K562 (cell line): ENCODE measurements at regions not wholly inside any gene's neighbourhood (a gene's known extent, or its start where the extent isn't known, plus 50 kb on each side); places are given as distances from the start of the nearest gene placed in this dataset.
A peak's percentile ranks its signal among the peaks of the same experiment; 100 is the strongest.

Experiments
- CXXC5 ChIP-seq: fragments of 250-450 bp; sonication (Bioruptor Pico); IDR thresholded peaks from 2 replicates; pipeline ENCODE4 v1.8.0; 2022; ENCODE audit warnings: inconsistent platforms, mild to moderate bottlenecking, moderate library complexity
- GTF2E2 ChIP-seq: fragments of 200-800 bp; sonication (Bioruptor generic); IDR thresholded peaks from 2 replicates; pipeline ENCODE4 v1.6.1; 2016; ENCODE audit warnings: missing genetic modification characterization, missing compliant biosample characterization
- NCOA6 ChIP-seq: fragments of 450-650 bp; IDR thresholded peaks from 2 replicates; pipeline ENCODE4 v1.6.1; 2017; ENCODE audit warnings: mild to moderate bottlenecking
- PHF8 ChIP-seq: fragments of 200-600 bp; sonication (generic); IDR thresholded peaks from 2 replicates; pipeline ENCODE4 v1.6.1; 2012; ENCODE audit warnings: mixed run types, mild to moderate bottlenecking, inconsistent platforms, low read length, moderate library complexity, borderline replicate concordance
- POLR2A ChIP-seq: fragments of 450-650 bp; conservative IDR thresholded peaks from 2 replicates; pipeline ENCODE4 v1.6.1; 2016
- POLR2AphosphoS5 ChIP-seq: IDR thresholded peaks from 2 replicates; pipeline ENCODE4 v1.6.1; 2011; ENCODE audit warnings: mild to moderate bottlenecking, low read depth, low read length, moderate library complexity; ENCODE audit not compliant: control insufficient read depth, insufficient read depth
- POLR2H ChIP-seq: IDR thresholded peaks from 2 replicates; pipeline ENCODE4 v1.6.1; 2016; ENCODE audit warnings: missing genetic modification characterization, low read depth, mild to moderate bottlenecking, control low read depth, missing compliant biosample characterization, moderate library complexity
- RBBP5 ChIP-seq: fragments of 200-600 bp; sonication (generic); IDR thresholded peaks from 2 replicates; pipeline ENCODE4 v1.6.1; 2012; ENCODE audit warnings: borderline replicate concordance, mild to moderate bottlenecking, low read length, control low read depth, inconsistent platforms; ENCODE audit not compliant: insufficient read depth, poor library complexity, severe bottlenecking
- RFX1 ChIP-seq: fragments of 450-650 bp; IDR thresholded peaks from 2 replicates; pipeline ENCODE4 v1.6.1; 2016; ENCODE audit warnings: mild to moderate bottlenecking, moderate library complexity
- RNF2 ChIP-seq: sonication (generic); IDR thresholded peaks from 2 replicates; pipeline ENCODE4 v1.6.1; 2016
- SMAD4 ChIP-seq: fragments of 250-450 bp; sonication (Bioruptor Pico); conservative IDR thresholded peaks from 2 replicates; pipeline ENCODE4 v1.8.0; 2021; ENCODE audit warnings: inconsistent platforms, mild to moderate bottlenecking, moderate library complexity
- YY1 ChIP-seq, 3 experiments: IDR thresholded peaks; 2 replicates each; pipeline ENCODE4 v1.6.1; 2011; ENCODE audit warnings: low read length in 2 of 3, mild to moderate bottlenecking in 2 of 3, moderate library complexity in 2 of 3, borderline replicate concordance in 1 of 3, control low read depth in 1 of 3, low read depth in 1 of 3; ENCODE audit not compliant: insufficient read depth in 3 of 3, insufficient replicate concordance in 2 of 3, control insufficient read depth in 1 of 3, insufficient read length in 1 of 3; ENCODE audit errors: extremely low read depth in 1 of 3
- TF ChIP-seq, protein P1 (sequence below), 2 experiments: fragments of 450-650 bp; conservative IDR thresholded peaks; 2 replicates each; pipeline ENCODE4 v1.6.1; 2017; ENCODE audit warnings: mild to moderate bottlenecking in 2 of 2, moderate library complexity in 2 of 2
- TF ChIP-seq, protein P2 (sequence below), 2 experiments: fragments of 200-800 bp in 1 of 2; sonication (Bioruptor generic) in 1 of 2; sonication (generic) in 1 of 2; formaldehyde crosslinking in 1 of 2; IDR thresholded peaks in 1 of 2; conservative IDR thresholded peaks in 1 of 2; 2 replicates each; pipeline versions ENCODE4 v1.5.0 to v1.6.1; 2016 to 2020; ENCODE audit warnings: missing compliant biosample characterization in 1 of 2, missing genetic modification characterization in 1 of 2, missing genetic modification reagents in 1 of 2
- TF ChIP-seq, protein P3 (sequence below): fragments of 200-800 bp; sonication (Bioruptor generic); IDR thresholded peaks from 2 replicates; pipeline ENCODE4 v1.6.1; 2017; ENCODE audit warnings: missing genetic modification characterization, missing compliant biosample characterization
- TF ChIP-seq, protein P4 (sequence below): fragments of 450-650 bp; IDR thresholded peaks from 2 replicates; pipeline ENCODE4 v1.6.1; 2018; ENCODE audit not compliant: partially characterized antibody

DNA sequence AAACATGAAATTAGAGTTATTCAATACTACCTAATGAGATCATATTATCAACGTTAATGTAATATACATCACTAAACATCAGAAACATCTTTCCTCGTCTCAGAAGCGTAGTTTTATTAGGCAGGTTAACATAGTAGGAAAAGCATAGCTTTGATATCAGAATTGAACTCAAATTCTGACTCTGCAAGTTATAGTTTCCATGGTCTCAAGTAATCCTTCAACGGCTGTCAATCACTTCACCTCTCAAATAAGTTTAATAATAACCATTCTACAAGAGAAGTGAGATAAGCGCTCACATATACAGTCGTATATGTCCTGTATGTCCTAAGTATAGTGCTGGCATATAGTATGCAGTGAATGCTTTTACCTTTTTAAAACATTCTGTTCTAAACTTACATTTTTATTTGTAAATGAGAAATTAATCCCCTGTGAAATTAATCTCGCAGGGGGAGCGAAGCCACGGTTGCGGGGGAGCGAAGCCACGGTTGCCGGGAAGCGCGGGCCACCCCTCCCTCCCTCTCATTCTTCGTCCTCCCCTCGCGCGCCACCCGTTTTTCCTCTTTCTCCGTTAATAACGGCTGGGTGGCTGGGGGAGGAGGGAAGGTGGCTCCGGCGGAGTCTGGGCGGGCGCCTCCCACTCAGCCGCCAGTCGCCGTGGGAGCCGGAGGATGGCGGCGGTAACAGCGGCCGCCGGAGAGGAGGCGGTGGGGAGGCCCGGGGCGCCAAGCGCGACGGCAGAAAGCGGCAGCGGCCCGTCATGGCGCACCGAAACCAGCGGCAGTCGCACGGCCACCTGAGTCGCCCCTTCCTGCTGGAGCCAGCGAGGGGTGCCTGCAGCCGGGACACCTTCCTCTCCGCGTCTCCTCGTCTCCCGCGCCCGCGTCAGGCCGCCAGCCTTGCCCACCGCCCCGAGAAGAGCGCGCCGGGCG lies 163.8 kb downstream of the KBTBD2 start (continued):
- TF ChIP-seq, protein P1, sequence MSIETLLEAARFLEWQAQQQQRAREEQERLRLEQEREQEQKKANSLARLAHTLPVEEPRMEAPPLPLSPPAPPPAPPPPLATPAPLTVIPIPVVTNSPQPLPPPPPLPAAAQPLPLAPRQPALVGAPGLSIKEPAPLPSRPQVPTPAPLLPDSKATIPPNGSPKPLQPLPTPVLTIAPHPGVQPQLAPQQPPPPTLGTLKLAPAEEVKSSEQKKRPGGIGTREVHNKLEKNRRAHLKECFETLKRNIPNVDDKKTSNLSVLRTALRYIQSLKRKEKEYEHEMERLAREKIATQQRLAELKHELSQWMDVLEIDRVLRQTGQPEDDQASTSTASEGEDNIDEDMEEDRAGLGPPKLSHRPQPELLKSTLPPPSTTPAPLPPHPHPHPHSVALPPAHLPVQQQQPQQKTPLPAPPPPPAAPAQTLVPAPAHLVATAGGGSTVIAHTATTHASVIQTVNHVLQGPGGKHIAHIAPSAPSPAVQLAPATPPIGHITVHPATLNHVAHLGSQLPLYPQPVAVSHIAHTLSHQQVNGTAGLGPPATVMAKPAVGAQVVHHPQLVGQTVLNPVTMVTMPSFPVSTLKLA (conservative IDR thresholded peaks at IDR 0.05) = peak in 1 of 2 experiments; percentile 35; a peak in 1 of 4 replicates
- TF ChIP-seq YY1 (IDR thresholded peaks at IDR 0.05; ENCODE audit: borderline replicate concordance in 1 of 3, control insufficient read depth in 1 of 3, extremely low read depth in 1 of 3, insufficient read depth in 3 of 3, insufficient read length in 1 of 3, insufficient replicate concordance in 2 of 3, low read depth in 1 of 3, low read length in 2 of 3) (peak in 2 of 3 experiments; percentile 62 to 75), PHF8 (peak; percentile 71; the same call in 1 of the 2 replicates), CXXC5 (CRISPR knock-in tag) (peak; percentile 81), RFX1 (peak; percentile 48), RNF2 (0 out of 2 replicates have a peak, but pooled peaks have one; percentile 39), RBBP5 (peak; percentile 84), POLR2AphosphoS5 (peak; percentile 43), SMAD4 (peak; percentile 90), POLR2H (tag) (peak; percentile 26; the same call in 1 of the 2 replicates), NCOA6 (peak; percentile 38; the same call in 1 of the 2 replicates), GTF2E2 (tag) (peak; percentile 38; the same call in 1 of the 2 replicates), POLR2A (peak; percentile 47; the same call in 1 of the 2 replicates)
- TF ChIP-seq, protein P2, sequence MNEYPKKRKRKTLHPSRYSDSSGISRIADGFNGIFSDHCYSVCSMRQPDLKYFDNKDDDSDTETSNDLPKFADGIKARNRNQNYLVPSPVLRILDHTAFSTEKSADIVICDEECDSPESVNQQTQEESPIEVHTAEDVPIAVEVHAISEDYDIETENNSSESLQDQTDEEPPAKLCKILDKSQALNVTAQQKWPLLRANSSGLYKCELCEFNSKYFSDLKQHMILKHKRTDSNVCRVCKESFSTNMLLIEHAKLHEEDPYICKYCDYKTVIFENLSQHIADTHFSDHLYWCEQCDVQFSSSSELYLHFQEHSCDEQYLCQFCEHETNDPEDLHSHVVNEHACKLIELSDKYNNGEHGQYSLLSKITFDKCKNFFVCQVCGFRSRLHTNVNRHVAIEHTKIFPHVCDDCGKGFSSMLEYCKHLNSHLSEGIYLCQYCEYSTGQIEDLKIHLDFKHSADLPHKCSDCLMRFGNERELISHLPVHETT (CRISPR knock-in tag; conservative IDR thresholded peaks at IDR 0.05 in 1 of 2, IDR thresholded peaks at IDR 0.05 in 1 of 2) = peak in 1 of 2 experiments; percentile 98; a peak in 2 of 4 replicates
- TF ChIP-seq, protein P3, sequence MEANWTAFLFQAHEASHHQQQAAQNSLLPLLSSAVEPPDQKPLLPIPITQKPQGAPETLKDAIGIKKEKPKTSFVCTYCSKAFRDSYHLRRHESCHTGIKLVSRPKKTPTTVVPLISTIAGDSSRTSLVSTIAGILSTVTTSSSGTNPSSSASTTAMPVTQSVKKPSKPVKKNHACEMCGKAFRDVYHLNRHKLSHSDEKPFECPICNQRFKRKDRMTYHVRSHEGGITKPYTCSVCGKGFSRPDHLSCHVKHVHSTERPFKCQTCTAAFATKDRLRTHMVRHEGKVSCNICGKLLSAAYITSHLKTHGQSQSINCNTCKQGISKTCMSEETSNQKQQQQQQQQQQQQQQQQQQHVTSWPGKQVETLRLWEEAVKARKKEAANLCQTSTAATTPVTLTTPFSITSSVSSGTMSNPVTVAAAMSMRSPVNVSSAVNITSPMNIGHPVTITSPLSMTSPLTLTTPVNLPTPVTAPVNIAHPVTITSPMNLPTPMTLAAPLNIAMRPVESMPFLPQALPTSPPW (CRISPR knock-in tag) = peak; percentile 89
- TF ChIP-seq, protein P4, sequence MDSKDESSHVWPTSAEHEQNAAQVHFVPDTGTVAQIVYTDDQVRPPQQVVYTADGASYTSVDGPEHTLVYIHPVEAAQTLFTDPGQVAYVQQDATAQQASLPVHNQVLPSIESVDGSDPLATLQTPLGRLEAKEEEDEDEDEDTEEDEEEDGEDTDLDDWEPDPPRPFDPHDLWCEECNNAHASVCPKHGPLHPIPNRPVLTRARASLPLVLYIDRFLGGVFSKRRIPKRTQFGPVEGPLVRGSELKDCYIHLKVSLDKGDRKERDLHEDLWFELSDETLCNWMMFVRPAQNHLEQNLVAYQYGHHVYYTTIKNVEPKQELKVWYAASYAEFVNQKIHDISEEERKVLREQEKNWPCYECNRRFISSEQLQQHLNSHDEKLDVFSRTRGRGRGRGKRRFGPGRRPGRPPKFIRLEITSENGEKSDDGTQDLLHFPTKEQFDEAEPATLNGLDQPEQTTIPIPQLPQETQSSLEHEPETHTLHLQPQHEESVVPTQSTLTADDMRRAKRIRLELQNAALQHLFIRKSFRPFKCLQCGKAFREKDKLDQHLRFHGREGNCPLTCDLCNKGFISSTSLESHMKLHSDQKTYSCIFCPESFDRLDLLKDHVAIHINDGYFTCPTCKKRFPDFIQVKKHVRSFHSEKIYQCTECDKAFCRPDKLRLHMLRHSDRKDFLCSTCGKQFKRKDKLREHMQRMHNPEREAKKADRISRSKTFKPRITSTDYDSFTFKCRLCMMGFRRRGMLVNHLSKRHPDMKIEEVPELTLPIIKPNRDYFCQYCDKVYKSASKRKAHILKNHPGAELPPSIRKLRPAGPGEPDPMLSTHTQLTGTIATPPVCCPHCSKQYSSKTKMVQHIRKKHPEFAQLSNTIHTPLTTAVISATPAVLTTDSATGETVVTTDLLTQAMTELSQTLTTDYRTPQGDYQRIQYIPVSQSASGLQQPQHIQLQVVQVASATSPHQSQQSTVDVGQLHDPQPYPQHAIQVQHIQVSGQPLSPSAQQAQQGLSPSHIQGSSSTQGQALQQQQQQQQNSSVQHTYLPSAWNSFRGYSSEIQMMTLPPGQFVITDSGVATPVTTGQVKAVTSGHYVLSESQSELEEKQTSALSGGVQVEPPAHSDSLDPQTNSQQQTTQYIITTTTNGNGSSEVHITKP = peak; percentile 57
